HG02970 (cell line): ENCODE measurements at regions not wholly inside any gene's neighbourhood (a gene's known extent, or its start where the extent isn't known, plus 50 kb on each side); places are given as distances from the start of the nearest gene placed in this dataset.

Experiments
- ATAC-seq: cut with Tn5 transposase; IDR thresholded peaks from one replicate; pipeline ENCODE4 v1.9.1; 2021; ENCODE audit warnings: mild to moderate bottlenecking, moderate library complexity, moderate number of reproducible peaks; ENCODE audit not compliant: unreplicated experiment, low FRiP score

GRCh38 chr22:48866906-48867681 is 960.6 kb downstream of the BRD1 start:
- no peak for ATAC-seq

GRCh38 chr22:48864748-48865147 is 962.9 kb downstream of the BRD1 start:
- no peak for ATAC-seq

GRCh38 chr22:48863965-48864528 is 963.6 kb downstream of the BRD1 start:
- no peak for ATAC-seq

GRCh38 chr22:48860557-48860956 is 967.1 kb downstream of the BRD1 start:
- no peak for ATAC-seq

- ATAC-seq = no peak
Measured at GRCh38 chr22:48858856-48859255, 968.8 kb downstream of the BRD1 start.

GRCh38 chr22:48858121-48858520 is 969.6 kb downstream of the BRD1 start:
- no peak for ATAC-seq

- ATAC-seq = no peak
Measured at GRCh38 chr22:48857202-48857805, 970.4 kb downstream of the BRD1 start.

GRCh38 chr22:48856308-48856615 is 971.4 kb downstream of the BRD1 start:
- ATAC-seq = no peak

- ATAC-seq = no peak
Measured at GRCh38 chr22:48855593-48856307, 971.9 kb downstream of the BRD1 start.

- ATAC-seq = no peak
Measured at GRCh38 chr22:48855013-48855412, 972.7 kb downstream of the BRD1 start.

GRCh38 chr22:48853627-48854240 is 973.9 kb downstream of the BRD1 start:
- ATAC-seq = no peak

- ATAC-seq = no peak
Measured at GRCh38 chr22:48851933-48852549, 975.6 kb downstream of the BRD1 start.

GRCh38 chr22:48850658-48851287 is 976.9 kb downstream of the BRD1 start:
- no peak for ATAC-seq

GRCh38 chr22:48849963-48850657 is 977.6 kb downstream of the BRD1 start:
- no peak for ATAC-seq

- ATAC-seq = no peak
Measured at GRCh38 chr22:48849219-48849912, 978.3 kb downstream of the BRD1 start.

- ATAC-seq = no peak
Measured at GRCh38 chr22:48846200-48846599, 981.5 kb downstream of the BRD1 start.

- ATAC-seq = no peak
Measured at GRCh38 chr22:48845356-48845936, 982.2 kb downstream of the BRD1 start.

GRCh38 chr22:48844056-48844675 is 983.5 kb downstream of the BRD1 start:
- ATAC-seq = no peak
